ENCODE measurements at regions not wholly inside any gene's neighbourhood (a gene's known extent, or its start where the extent isn't known, plus 50 kb on each side); places are given as distances from the start of the nearest gene placed in this dataset.
"Not testable (repeated sequence)": the region's sequence is repeated elsewhere in the genome, so short reads cannot be mapped to it uniquely, and the experiment has no call there.

DNA sequence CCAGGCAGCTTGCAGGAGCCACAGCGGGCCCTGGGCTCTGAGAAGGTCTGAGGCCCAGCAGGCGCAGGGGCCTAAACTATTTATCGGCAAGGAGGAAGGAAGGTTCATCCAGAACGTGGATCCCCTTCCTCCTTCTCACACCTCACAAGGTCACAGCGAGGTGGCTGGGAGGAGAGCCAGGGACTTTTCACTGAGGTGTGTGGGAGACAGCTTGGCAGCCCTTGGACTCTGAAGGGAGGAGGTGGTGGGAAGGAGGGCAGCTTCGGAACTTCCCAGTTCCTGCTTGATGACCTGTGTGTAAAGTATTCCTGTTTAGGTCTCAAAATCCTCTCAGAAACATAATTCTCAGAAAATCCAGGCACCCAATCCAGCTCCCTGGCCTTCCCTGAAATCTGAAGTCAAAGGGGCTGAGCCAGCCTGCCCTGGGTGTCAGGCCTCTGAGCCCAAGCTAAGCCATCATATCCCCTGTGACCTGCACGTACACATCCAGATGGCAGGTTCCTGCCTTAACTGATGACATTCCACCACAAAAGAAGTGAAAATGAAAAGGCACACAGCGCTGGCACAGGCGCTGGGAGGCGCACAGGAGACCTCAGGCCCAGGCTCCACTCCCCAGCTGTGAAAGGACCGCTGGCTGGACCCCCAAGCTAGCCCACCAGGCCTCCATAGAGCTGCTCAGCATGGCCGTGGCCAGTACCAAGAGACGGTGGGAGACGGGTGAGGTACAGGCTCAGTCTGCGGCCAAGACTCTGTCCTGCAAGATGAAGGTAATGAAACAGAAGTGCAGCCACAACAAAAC lies 269.4 kb upstream of the FRG2C start:
- DNase-seq (ENCODE audit: low read depth): not testable (repeated sequence)

DNA sequence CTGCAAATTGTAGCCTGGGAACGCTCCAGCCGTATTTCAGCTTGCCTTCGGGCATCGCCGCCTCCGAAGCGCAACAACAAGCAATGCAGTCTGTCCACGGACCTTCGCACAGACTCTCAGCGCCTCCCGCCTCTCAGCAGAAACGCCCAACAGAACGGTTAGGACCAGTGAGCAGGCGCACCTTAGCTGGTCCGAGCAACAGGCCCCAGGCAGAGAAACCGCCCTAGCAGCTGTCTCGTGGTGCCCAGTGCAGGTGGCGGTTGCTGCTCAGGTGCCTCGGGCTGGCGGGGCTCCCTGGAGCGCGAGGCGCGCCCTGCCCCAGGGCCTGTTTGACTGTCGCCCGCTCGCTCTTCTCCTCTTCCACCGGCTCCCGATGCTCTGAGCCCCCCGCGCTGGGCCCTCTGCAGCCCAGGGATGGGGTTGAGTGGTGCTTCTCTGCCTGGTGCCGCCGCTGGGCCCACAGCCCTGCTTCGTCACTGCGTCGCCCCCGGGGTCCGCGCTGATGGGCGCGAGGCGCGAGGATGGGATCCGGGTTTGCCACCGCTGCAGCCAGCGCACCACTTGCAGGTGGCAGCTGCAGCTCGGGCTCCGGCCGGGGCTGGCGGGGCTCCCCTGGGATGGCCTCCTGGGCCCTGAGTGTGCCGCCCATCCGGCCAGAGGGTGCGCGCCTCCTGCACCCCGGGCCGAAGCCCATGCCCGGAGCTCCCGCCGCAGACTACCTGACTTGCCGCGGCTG lies 268.4 kb upstream of the FRG2C start:
- DNase-seq (ENCODE audit: low read depth): no peak

DNA sequence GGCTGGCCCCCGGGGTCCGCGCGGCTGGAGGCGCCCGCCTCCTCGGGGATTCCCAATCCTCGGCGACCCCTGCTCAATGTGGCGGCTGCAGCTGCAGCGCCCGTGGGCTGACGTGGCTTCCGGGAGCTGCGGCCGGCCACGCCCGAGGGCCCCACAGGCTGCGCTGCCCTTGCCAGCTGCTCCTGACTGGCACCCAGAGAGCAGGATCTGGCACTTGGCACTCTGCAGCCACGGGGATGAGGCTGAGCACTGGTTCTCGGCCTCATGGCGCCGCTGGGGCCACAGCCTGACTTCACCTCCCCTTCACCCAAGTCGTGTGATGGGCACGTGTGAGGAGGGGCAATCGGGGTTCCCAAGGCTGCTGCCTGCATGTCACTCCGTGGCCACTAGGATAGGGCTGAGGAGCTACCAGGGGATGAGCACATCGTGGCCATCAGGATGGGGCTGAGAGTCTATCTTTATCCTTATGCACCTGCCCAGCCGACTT lies 267.8 kb upstream of the FRG2C start:
- DNase-seq (ENCODE audit: low read depth): no peak

DNA sequence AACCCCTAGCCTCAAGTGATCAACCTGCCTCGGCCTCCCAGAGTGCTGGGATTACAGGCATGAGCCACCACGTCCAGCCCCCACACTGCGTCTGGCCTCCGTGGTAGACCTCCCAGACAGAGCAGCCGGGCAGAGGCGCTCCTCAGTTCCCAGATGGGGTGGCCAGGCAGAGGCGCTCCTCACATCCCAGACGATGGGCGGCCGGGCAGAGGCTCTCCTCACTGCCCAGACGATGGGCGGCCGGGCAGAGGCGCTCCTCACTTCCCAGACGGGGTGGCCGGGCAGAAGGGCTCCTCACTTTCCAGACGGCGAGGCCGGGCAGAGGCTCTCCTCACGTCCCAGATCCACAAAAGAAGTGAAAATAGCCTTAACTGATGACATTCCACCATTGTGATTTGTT lies 266.6 kb upstream of the FRG2C start:
- DNase-seq (ENCODE audit: low read depth): not testable (repeated sequence)

DNA sequence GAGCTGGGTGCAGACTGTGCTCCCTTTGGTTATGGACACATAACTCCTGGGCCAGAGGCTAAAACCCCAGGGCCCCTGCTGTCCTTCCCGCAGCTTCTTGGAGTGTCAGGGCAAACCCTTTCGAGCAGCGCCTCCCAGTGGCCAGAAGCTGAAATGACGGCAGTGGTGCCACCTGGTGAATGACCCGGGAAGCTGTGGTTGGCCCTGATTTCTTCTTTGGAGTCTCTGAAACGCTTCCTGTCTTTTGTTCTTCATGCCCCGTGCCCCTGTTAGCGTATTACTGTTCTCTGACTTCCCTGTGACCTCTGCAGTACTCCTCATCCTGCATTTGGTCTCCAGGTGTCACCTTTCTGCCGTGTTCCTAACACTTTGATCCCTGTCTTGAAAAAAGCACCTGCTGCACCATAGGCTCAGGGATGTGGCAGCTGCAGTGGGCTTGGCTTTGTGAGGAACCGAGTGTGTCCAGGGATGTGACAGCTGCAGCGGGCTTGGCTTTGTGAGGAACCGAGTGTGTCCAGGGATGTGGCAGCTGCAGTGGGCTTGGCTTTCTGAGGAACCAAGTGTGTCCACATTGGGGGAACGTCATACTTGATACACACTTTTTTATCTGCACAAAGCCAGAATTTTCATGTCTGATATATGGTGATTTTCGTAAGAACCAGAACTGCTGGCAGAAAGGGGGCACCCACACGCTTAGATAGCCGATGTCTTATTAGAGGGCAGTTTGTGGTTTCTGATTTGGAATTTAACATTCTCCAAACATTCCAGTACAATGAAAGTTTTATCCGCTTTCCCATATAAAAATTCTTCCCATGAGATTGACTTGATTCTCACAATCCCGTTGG lies 241.8 kb upstream of the FRG2C start:
- DNase-seq (ENCODE audit: low read depth): not testable (repeated sequence)

DNA sequence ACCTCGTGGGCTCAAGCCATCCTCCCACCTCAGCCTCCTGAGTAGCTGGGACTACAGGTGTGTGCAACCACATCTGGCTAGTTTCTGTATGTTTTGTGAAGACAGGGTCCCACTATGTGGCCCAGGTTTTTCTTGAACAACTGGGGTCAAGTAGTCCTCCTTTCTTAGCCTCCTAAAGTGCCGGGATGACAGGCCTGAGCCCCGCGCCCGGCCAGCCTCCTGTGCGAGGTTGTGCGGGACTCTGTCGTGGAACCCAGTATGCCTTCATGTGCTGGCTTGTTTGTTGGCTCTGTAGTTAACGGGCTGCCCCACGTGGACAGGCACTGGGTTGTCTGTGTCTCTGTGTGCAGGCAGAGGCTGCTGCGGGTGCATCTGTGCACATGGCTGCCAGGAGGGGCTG lies 238.7 kb upstream of the FRG2C start:
- DNase-seq (ENCODE audit: low read depth): not testable (repeated sequence)

DNA sequence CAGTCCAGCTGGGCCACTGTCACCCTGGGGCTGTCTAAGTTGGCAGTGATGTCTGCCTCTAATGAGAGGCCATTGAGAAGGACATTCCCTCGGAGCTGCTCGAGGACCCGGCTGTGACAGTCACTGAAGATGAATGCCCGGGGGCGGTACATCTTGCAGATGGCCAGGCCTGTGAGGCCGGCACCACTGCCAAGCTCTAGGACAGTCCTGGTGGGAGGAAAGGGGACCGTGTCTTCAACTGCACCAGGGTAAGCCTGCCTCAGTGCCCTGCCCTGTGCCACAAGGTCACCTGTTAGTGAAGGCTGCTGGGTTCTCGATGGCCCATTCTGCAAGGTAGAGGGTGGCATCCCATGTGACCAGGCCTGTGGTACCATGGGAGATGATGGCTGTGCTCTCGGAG lies 236.6 kb upstream of the FRG2C start:
- not testable (repeated sequence) for DNase-seq (ENCODE audit: low read depth)

DNA sequence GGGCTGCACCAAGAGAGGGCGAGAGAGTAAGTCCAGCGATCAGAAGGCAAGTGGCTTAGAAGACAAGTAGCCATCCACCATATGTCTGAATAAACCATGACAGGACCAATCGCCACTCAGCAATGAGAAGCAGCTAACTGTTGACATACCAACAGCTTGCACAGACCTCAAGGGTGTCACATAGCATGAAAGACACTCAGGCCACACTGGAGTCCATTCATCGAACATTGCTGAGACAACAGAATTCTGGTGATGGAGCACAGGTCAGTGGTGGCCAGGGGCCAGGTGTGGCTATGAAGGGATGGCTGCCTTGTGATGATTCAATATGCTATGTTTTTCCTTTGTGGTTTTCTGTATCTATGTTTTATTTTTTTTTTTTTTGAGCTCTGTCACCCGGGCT lies 236.2 kb upstream of the FRG2C start:
- DNase-seq (ENCODE audit: low read depth): not testable (repeated sequence)

DNA sequence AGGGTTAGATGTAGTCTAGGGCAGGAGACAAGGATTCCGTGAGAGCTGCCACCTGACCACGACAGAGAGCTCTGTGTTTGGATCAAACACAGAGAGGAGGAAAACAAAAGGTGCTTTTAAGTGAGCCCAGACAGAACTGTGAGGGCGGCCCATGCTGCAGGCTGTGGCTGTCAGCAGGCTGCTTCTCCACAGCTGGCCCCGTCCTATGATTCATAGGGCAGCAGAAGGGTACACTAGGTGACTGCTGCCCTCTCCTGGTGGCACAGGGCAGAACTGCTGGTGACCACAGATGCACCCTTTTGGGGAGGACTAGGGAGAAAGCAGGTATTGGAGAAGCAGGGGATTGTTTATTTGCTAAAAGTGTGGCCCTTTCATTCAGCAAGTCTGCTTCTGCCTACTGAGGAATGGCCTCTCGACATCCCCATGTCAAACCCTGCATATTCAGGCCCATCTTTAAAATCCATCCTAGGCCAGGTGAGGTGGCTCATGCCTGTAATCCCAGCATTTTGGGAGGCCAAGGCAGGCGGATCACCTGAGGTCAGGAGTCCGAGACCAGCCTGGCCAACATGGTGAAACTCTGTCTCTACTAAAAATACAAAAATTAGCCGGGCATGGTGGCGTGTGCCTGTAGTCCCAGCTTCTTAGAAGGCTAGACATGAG lies 234.4 kb upstream of the FRG2C start:
- DNase-seq (ENCODE audit: low read depth): peak; percentile 63

DNA sequence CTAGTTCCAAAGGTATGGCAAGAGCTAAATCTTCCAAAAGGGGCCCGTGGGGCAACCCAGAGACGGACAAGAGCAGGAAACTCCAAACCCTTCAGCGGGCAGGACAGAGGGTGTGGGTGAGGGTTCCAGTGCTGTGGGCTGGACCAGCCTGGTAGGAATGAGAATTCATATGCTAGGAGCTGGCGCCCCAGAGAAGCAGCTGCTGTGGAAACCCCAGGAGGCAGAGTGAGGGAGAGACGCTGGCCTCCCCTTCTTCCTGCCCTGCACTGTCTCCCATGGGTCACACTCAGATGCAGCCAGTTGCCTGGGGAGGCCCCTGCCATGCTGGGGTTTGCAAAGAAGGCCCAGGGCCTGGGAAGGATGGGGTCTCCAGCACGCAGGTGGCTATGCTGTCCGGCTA lies 233.7 kb upstream of the FRG2C start:
- DNase-seq (ENCODE audit: low read depth): not testable (repeated sequence)

DNA sequence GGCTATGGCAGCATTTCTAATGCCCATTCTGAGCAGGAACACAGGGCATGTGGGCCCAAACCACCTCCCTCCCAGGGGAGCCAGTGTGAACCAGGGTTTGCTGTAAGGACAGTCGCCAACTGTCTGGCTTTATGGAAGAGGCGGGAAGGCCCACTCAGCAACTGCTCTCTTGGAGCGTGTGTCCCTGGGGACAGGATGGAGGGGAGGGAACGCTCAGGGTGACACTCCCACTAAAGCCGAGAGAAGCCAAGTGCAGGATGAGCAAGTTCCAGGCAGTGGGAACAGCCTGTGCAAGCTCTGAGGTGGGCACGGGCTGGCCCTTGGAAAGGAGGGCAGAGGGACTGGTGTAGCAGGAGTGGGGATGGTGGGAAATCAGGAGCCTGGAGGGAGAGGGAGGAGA lies 233.0 kb upstream of the FRG2C start:
- DNase-seq (ENCODE audit: low read depth): not testable (repeated sequence)

DNA sequence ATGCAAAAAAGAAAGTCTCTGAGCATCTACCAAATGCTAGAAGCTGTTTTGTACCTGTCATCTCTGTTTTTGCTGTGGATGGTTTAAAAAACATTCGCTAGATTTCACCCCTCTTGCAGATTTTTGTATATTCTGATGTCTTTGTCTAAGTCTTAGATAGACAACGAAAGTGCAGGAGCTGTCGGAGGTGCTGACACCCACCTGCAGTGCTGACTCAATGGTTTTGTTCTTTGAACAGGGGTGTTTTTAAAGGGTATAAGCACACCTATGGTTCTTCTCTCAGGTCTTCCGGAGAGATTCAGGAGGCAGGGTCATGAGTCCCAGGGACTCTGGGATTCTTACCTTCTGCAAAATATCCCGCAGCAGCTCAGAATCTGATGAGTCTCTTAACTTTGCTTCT lies 231.7 kb upstream of the FRG2C start:
- not testable (repeated sequence) for DNase-seq (ENCODE audit: low read depth)

DNA sequence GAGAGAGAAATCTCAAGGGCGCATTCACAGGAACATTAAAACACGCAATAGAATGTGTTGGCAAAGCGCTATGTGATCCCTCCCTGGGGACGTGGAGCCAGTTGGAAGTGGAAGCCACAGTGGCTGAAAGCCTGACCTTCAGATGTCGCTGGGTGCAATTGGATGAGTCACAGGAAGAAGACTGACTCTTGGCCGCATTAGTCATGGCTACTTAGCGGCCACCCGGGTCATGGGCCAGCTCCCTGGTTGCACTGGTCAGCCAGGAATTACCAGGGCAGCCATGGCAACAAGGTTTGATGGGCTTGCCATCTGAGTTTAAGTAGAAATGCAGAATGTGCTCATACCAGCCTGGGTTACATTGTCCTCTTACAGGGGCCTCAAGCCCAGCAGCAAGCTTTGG lies 231.2 kb upstream of the FRG2C start:
- DNase-seq (ENCODE audit: low read depth): not testable (repeated sequence)

DNA sequence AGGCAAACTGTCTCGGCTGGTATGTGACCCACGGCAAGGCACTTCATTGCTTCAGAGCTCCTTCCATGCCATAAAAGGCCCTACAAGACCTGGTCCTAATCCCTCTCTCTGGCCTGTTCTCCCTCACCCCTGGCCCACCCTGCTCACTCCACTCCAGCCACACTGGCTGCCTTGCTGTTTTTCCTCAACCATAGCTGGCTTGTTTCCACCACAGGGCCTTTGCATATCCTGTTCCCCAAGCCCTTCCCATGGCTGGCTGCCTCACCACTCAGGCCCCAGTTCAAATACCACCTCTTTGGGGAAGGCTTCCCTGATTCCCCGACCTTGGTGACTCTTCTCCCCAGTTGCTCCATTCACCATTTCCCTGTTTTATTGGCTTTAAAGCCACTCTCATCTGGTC lies 230.8 kb upstream of the FRG2C start:
- not testable (repeated sequence) for DNase-seq (ENCODE audit: low read depth)

DNA sequence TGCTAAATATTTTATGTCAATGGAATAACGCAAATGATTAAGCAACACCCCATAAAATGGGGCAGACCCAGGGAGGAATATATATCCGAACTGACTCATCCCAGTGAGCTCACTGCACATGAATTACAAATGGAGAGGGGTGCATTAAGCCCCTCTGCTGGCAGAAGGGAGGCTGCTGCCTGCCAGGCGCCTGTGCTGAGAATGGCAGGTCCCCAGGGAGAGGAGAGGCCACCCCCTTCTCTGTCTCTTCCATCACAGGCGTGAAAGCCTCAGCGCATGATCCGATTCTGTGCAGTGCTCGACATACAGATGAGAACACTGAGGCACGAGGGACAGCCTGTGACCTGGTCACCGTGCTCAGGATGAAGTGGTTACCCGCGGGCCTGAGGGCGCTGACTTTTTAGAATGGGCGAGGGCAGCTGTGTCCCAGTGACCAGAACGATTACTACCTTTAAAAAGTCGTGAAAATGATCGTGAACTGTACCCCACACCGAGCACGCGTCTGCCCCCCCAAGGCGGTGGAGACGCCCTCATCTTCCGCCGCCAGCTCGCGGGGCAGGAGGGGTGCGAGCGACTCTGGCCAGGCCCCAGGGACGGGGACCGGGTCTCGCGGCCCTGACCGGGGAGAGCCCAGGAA lies 229.7 kb upstream of the FRG2C start:
- not testable (repeated sequence) for DNase-seq (ENCODE audit: low read depth)

DNA sequence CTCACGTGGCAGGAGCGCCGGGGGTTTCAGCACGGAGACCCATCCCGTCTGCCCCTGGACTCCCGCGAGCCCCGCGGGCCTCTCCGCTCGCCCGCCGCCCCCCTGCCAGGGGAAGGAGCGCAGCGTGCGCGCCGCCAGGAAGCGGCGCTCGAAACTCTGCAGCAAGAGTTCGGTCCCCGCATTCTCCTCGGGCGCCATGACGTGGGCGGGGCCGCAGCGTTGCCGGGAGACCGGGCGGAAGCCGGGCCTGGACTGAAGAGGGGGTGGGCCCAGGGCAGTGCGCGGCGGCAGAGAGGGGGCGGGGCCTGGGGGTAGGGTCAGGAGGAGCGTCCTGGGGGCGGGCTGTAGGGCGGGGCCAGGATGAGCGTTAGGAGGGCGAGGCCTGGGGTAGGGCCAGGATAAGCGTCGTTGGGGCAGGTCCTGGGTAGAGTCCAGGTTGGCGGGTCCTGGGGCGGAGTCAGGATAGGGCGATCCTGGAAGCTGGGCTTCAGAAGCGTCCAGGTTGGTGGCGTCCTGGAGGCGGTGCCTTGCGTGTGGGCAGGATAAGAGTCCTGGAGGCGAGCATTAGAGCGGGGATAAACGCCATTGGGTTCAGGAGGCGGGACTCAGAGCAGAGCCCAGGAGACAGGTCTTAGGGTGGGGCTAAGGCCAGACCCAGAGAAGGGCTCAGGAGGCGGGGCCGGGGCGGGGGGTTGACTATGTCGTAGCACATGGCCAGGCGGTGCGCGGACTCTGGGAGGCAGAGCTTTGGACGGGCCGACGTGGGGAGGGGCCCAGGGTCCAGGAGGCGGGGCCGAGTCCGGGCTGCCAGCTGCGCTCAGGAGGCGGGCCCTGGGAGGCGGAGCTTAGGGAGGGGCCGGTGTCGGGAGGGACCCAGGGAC lies 229.0 kb upstream of the FRG2C start:
- DNase-seq (ENCODE audit: low read depth): peak; percentile 97

DNA sequence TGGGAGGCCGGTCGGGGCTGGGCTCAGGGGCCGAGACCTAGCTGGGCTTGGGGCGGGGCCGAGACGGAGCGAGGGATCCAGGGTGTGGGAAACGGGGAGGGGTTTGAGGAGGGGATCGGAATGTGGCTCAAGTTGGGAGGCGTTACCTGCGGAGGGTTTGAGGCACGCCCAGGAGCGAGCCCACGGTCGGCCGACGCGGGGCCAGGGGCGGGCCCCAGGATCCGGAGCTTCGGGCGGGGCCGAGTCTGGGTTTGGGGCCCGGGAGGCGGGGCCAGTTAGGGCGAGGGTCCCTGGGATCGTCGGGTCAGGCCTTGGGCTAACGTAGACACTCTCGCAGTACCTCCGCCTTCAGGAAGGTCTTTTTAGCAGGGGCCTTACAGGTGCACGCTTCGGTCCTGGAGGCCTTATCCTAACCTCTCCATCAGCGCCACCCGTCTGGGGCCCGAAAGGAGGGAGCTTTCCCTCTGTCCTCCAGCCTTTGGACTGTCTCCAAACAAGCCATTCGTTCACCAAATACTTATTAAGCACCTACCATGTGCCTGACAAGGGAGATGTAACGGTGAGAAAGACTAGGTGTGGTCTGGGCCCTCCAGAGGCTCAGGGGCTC lies 228.2 kb upstream of the FRG2C start:
- DNase-seq (ENCODE audit: low read depth): not testable (repeated sequence)

DNA sequence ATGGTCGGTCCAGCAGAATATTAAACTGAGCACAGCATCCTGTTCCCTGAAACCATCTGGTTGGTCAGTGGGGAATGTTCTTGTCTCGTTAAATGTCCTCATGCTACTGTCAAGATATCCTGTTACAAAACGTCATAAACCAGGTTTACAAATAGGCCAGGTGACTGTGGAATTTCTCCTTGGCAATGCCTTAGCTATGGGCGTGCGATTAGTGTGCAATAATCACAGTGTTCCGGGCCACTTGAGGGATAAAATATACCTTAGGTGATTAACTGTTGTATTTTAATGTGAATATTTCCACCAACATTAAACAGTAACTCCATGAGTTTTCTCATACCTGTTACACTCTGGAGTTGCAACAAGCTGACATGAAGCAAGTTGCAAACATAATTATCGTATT lies 223.1 kb upstream of the FRG2C start:
- DNase-seq (ENCODE audit: low read depth): not testable (repeated sequence)

DNA sequence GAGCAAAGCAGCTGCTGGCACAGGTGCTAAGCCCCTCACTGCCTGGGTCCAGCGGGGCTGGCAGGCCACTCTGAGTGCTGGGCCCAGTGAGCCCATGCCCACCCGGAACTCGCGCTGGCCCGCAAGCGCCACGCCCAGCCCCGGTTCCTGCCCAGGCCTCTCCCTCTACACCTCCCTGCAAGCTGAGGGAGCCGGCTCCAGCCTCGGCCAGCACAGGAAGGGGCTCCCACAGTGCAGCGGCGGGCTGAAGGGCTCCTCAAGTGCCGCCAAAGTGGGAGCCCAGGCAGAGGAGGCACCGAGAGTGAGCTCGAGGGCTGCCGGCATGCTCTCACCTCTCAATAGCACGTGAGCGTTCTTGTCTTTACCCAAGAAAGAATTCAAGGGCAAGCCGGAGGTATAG lies 219.5 kb upstream of the FRG2C start:
- not testable (repeated sequence) for DNase-seq (ENCODE audit: low read depth)

DNA sequence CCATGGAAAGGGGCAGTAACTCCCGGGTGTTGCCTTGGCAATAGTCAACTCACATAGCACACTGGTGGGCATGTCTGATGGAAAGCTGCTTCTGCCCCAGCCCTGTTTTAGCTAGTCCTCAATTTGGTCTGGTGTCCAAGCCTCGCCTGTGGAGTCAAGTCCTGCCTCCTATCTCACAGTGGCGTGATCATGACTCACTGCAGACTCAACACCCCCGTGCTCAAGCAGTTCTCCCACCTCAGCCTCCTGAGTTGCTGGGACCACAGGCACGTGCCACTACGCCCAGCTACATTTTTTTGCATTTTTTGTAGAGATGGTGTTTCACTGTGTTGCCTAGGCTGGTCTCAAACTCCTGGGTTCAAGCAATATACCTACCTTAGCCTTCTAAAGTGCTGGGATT lies 218.9 kb upstream of the FRG2C start:
- not testable (repeated sequence) for DNase-seq (ENCODE audit: low read depth)
